ENCODE measurements at regions not wholly inside any gene's neighbourhood (a gene's known extent, or its start where the extent isn't known, plus 50 kb on each side); places are given as distances from the start of the nearest gene placed in this dataset.
A peak's percentile ranks its signal among the peaks of the same experiment; 100 is the strongest.

DNA sequence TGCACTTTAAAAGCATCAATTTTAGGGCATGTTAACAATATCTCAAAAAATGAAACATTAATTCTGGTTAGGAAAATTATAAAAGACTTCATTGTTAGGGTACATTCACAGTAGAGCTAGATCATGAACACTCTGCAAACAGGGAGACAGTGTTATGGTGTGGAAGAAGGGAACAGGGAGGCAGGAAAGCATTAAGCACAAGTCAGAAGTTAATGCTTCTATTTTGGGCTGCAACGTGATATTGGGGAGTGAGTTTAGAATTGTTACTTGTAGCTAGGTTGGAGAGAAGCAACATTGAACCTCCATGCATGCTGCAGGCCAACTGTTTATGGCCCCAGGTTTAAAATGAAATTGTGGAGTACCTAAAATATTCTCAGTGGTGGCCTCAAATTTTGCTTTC is 278.1 kb upstream of the NMUR2 start:
- no peak overlapping the region for H3K27ac ChIP-seq
- intact Hi-C loops (cut with DNase I) = no loop called here

DNA sequence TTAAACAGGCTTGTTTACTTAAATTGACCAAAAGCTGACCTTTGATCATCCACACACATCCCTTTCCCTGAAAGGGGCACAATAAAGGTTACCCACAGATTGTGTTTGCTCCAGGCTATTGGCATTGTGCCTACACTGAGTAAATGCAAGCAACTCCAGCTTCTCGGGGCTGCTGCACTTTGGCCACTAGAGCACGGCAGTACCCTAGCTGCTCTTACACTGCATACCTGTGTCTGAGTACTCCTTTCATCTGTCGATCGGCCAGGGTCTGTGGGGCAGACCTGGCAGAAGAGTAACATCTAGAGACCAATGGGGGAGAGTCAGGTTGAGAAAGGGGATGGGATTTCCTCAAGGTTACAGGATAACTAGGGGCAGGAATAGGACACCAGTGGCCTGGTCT is 281.9 kb upstream of the NMUR2 start:
- Histone ChIP-seq H3K27ac (no peak overlapping the region), H3K27me3 (ENCODE audit: low read depth) (no peaks in the 10 kb centered on the region), H3K4me1 (no peaks in the 10 kb centered on the region), H3K36me3 (no peaks in the 10 kb centered on the region), H3K4me3 (no peak overlapping the region), H3K9me3 (no peaks in the 10 kb centered on the region)
- DNase-seq (no peak), ATAC-seq (no peak)
- intact Hi-C loops (cut with DNase I) = no loop called here
- TF ChIP-seq, protein P1, sequence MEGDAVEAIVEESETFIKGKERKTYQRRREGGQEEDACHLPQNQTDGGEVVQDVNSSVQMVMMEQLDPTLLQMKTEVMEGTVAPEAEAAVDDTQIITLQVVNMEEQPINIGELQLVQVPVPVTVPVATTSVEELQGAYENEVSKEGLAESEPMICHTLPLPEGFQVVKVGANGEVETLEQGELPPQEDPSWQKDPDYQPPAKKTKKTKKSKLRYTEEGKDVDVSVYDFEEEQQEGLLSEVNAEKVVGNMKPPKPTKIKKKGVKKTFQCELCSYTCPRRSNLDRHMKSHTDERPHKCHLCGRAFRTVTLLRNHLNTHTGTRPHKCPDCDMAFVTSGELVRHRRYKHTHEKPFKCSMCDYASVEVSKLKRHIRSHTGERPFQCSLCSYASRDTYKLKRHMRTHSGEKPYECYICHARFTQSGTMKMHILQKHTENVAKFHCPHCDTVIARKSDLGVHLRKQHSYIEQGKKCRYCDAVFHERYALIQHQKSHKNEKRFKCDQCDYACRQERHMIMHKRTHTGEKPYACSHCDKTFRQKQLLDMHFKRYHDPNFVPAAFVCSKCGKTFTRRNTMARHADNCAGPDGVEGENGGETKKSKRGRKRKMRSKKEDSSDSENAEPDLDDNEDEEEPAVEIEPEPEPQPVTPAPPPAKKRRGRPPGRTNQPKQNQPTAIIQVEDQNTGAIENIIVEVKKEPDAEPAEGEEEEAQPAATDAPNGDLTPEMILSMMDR (IDR thresholded peaks at IDR 0.05) = no peak

More for the DNA sequence above, 278.1 kb upstream of the NMUR2 start:
- Histone ChIP-seq H3K27me3 (ENCODE audit: low read depth) (no peaks in the 10 kb centered on the region), H3K9me3 (no peaks in the 10 kb centered on the region), H3K4me1 (no peaks in the 10 kb centered on the region), H3K36me3 (no peaks in the 10 kb centered on the region), H3K4me3 (no peak overlapping the region)
- TF ChIP-seq, protein P1 (IDR thresholded peaks at IDR 0.05) = no peak
- no peak for DNase-seq
- ATAC-seq = no peak

DNA sequence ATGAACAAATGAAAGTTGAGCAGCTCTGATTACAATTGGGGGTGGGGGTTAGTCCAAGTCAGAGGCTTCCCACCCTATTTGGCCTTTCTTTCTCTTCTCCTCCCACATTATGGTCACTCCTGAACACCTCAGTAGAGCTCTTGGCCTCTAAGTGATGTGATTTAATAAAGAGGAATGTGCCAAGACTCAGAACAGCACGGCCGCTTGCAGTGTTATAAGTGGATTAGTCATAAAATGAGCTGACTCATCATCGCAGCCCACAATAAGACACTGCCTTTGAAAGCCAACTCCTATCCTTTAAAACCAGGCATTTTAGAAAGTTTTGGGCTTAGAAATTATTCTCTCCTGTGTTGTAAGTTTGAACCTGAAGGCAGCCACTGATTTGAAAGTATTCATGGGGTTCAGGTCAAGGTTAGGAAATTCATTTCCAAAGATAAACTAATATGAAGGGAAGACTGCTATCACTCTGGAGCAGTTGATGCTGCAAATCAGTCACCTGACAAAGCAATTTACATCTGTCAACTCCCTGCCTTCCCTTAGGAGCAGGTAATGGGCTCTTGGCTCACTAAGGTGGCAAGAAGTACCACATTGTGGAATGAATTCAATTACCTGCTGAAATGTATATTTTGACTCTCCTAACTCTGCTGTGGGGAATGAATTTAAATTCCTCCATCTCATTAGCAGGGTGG is 283.6 kb upstream of the NMUR2 start:
- Histone ChIP-seq H3K36me3 (no peaks in the 10 kb centered on the region), H3K9me3 (no peaks in the 10 kb centered on the region), H3K27ac (no peak overlapping the region), H3K27me3 (ENCODE audit: low read depth) (no peaks in the 10 kb centered on the region), H3K4me1 (no peaks in the 10 kb centered on the region), H3K4me3 (no peak overlapping the region)
- ATAC-seq (peak; percentile 69 to 78), DNase-seq (no peak)
- intact Hi-C loops (cut with DNase I) = no loop called here
- TF ChIP-seq, protein P1 (IDR thresholded peaks at IDR 0.05) = no peak

DNA sequence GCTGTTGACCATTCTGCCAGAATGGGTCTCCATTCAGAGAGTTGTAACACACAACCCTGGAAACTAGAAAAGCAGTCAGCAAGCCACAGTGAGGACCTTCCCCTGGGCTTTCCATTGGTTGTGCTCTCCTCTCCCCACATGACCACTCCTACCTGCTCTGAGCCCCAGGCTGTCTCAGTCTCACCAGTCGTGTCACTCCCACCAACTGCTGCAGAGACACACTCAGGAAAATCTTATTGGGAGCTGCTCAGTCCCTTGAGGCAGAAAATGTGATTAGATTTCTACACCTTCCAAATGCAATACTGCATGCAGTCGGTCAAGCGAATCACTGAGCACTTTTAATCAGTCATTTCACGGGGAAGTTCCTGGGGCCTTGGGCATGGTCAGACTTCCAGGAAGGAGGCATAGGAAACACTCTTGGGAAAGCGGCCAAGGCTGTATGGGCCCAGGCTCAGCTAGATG is 284.2 kb upstream of the NMUR2 start:
- H3K4me1 ChIP-seq = no peaks in the 10 kb centered on the region
- H3K4me3 ChIP-seq = no peak overlapping the region
- no peak overlapping the region for H3K27ac ChIP-seq
- TF ChIP-seq, protein P1 (IDR thresholded peaks at IDR 0.05) = no peak
- intact Hi-C loops (cut with DNase I) = no loop called here
- no peak for ATAC-seq
- no peaks in the 10 kb centered on the region for H3K36me3 ChIP-seq
- no peak for DNase-seq
- H3K9me3 ChIP-seq = no peaks in the 10 kb centered on the region
- H3K27me3 ChIP-seq (ENCODE audit: low read depth) = no peaks in the 10 kb centered on the region

DNA sequence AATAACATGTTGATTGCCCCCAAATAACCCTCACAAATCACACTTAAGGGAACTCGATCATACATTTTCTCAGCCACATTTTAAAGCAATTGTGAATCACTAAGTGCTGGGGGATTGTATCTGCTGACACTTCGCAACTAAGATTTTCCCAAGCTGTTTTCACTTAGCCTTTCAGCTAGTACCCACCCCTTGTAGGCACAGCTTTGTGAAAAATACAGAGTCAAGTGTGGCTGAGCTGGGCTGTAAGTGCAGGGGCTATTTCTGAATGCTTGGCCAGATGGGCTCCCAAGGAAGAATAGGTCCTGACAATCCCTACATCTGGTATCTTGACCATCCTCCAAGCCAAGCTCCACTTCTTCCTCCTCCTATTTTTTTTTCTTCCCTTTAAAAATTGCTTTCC is 289.2 kb upstream of the NMUR2 start:
- Histone ChIP-seq H3K9me3 (no peaks in the 10 kb centered on the region), H3K36me3 (no peaks in the 10 kb centered on the region), H3K4me1 (no peaks in the 10 kb centered on the region), H3K27me3 (ENCODE audit: low read depth) (no peaks in the 10 kb centered on the region), H3K4me3 (no peak overlapping the region), H3K27ac (no peak overlapping the region)
- intact Hi-C loops (cut with DNase I) = no loop called here
- ATAC-seq (no peak), DNase-seq (no peak)
- TF ChIP-seq, protein P1 (IDR thresholded peaks at IDR 0.05) = no peak

Measured in lower lobe of right lung (tissue), 2 donors.